GM23338 (cell line): ENCODE measurements at regions not wholly inside any gene's neighbourhood (a gene's known extent, or its start where the extent isn't known, plus 50 kb on each side); places are given as distances from the start of the nearest gene placed in this dataset.

ENCODE experiments used
- ATAC-seq: fragments of 200-7000 bp; cut with Tn5 transposase; 3 replicates; pipeline ENCODE4 v1.9.1; 2020
- DNase-seq: peaks from one replicate; pipeline ENCODE4 v3.0.0-alpha.2; 2015; ENCODE audit warnings: low spot score
- H2AFZ ChIP-seq: fragments of 200-600 bp; sonication (generic); 2 replicates; pipeline ENCODE4 v1.8.0; 2016; ENCODE audit warnings: antibody characterized with exemption, mild to moderate bottlenecking, moderate library complexity
- H3F3A ChIP-seq: fragments of 200-600 bp; sonication (generic); replicated peaks from 2 replicates; pipeline ENCODE4 v1.8.0; 2017; ENCODE audit warnings: antibody characterized with exemption, mixed run types, low read depth
- H3K27ac ChIP-seq: fragments of 200-600 bp; sonication (generic); 2 replicates; pipeline ENCODE4 v1.6.1; 2016; ENCODE audit warnings: low read depth
- H3K27me3 ChIP-seq: fragments of 200-600 bp; sonication (generic); 2 replicates; pipeline ENCODE4 v1.8.0; 2016; ENCODE audit warnings: mild to moderate bottlenecking, mixed run types, moderate library complexity; ENCODE audit not compliant: insufficient read depth
- H3K36me3 ChIP-seq: fragments of 200-600 bp; sonication (generic); 2 replicates; pipeline ENCODE4 v1.8.0; 2016; ENCODE audit warnings: mild to moderate bottlenecking; ENCODE audit not compliant: insufficient read depth
- H3K4me1 ChIP-seq: fragments of 200-600 bp; sonication (generic); 2 replicates; pipeline ENCODE4 v1.8.0; 2016; ENCODE audit warnings: mild to moderate bottlenecking, moderate library complexity; ENCODE audit not compliant: insufficient read depth
- H3K4me2 ChIP-seq: fragments of 200-600 bp; sonication (generic); 2 replicates; pipeline ENCODE4 v1.7.1; 2017; ENCODE audit warnings: mixed run types
- H3K4me3 ChIP-seq: fragments of 200-600 bp; sonication (generic); 2 replicates; pipeline ENCODE4 v1.6.1; 2016; ENCODE audit warnings: mixed run types
- H3K79me2 ChIP-seq: fragments of 200-600 bp; sonication (generic); replicated peaks from 2 replicates; pipeline ENCODE4 v1.8.0; 2017; ENCODE audit warnings: mild to moderate bottlenecking; ENCODE audit not compliant: insufficient read depth
- H3K9me2 ChIP-seq: fragments of 200-600 bp; sonication (generic); 2 replicates; pipeline ENCODE4 v1.8.0; 2017; ENCODE audit not compliant: insufficient read depth
- H4K20me1 ChIP-seq: fragments of 200-600 bp; sonication (generic); replicated peaks from 2 replicates; pipeline ENCODE4 v1.8.0; 2017; ENCODE audit warnings: mild to moderate bottlenecking; ENCODE audit not compliant: insufficient read depth
- H3K27ac Mint-ChIP-seq: 2 replicates; pipeline ENCODE4 v1.8.0; 2020; ENCODE audit warnings: inconsistent platforms, mild to moderate bottlenecking, moderate library complexity, mixed read lengths
- H3K27me3 Mint-ChIP-seq: 3 replicates; pipeline ENCODE4 v1.8.0; 2022; ENCODE audit warnings: low read depth, mild to moderate bottlenecking, moderate library complexity, mixed read lengths, inconsistent platforms; ENCODE audit not compliant: insufficient read depth, poor library complexity
- H3K36me3 Mint-ChIP-seq: 3 replicates; pipeline ENCODE4 v1.8.0; 2021; ENCODE audit warnings: low read depth, mild to moderate bottlenecking, inconsistent platforms, moderate library complexity, mixed read lengths
- H3K4me1 Mint-ChIP-seq: 3 replicates; pipeline ENCODE4 v1.8.0; 2020; ENCODE audit warnings: mild to moderate bottlenecking, inconsistent platforms, mixed read lengths
- H3K4me3 Mint-ChIP-seq: 3 replicates; pipeline ENCODE4 v1.8.0; 2021; ENCODE audit warnings: moderate library complexity, mild to moderate bottlenecking, inconsistent platforms, mixed read lengths
- H3K9me3 Mint-ChIP-seq: 3 replicates; pipeline ENCODE4 v1.8.0; 2020; ENCODE audit warnings: moderate library complexity, mild to moderate bottlenecking, inconsistent platforms, mixed read lengths
- CREB1 ChIP-seq: fragments of 250-450 bp; sonication (Bioruptor Pico); IDR thresholded peaks from 2 replicates; pipeline ENCODE4 v1.5.0; 2020; ENCODE audit warnings: low read depth, mild to moderate bottlenecking, moderate library complexity
- ETS1 ChIP-seq: IDR thresholded peaks from 2 replicates; pipeline ENCODE4 v1.6.1; 2016; ENCODE audit warnings: antibody characterized with exemption
- EZH2phosphoT487 ChIP-seq: fragments of 200-600 bp; sonication (generic); IDR thresholded peaks from one replicate; pipeline ENCODE4 v1.8.1; 2018; ENCODE audit warnings: antibody characterized with exemption; ENCODE audit not compliant: unreplicated experiment
- JUNB ChIP-seq: IDR thresholded peaks from one replicate; pipeline ENCODE4 v1.6.1; 2016; ENCODE audit warnings: antibody characterized with exemption; ENCODE audit not compliant: unreplicated experiment
- ZNF114 ChIP-seq: fragments of 250-450 bp; sonication (Bioruptor Pico); IDR thresholded peaks from 2 replicates; pipeline ENCODE4 v1.5.0; 2020; ENCODE audit warnings: mild to moderate bottlenecking, moderate library complexity
- ZNF331 ChIP-seq: fragments of 250-450 bp; sonication (Bioruptor Pico); IDR thresholded peaks from 2 replicates; pipeline ENCODE4 v1.5.0; 2020; ENCODE audit warnings: low read depth, mild to moderate bottlenecking, moderate library complexity
- TF ChIP-seq, protein P1 (sequence below): fragments of 250-450 bp; sonication (Bioruptor Pico); IDR thresholded peaks from 2 replicates; pipeline ENCODE4 v1.5.0; 2020; ENCODE audit warnings: mild to moderate bottlenecking, moderate library complexity
- TF ChIP-seq, protein P2 (sequence below), 2 experiments: fragments of 200-600 bp in 1 of 2; sonication (generic) in 1 of 2; conservative IDR thresholded peaks; 2 replicates each; pipeline versions ENCODE4 v1.5.1 to v1.6.1; 2016 to 2017; ENCODE audit warnings: antibody characterized with exemption in 2 of 2, low read depth in 2 of 2, mild to moderate bottlenecking in 2 of 2, moderate library complexity in 1 of 2

GRCh38 chr10:71044720-71045119, 156.4 kb upstream of the PCBD1 start:
- Mint-ChIP-seq H3K27ac (no peak overlapping the region), H3K4me1 (peaks cover 5% of the 10 kb centered on the region; the same call in 2 of the 3 replicates), H3K27me3 (peaks cover 6% of the 10 kb centered on the region), H3K36me3 (no peaks in the 10 kb centered on the region), H3K4me3 (no peak overlapping the region), H3K9me3 (no peaks in the 10 kb centered on the region)
- Histone ChIP-seq H4K20me1 (no peaks in the 10 kb centered on the region), H3K4me3 (no peak overlapping the region), H2AFZ (no peak overlapping the region; the same call in 1 of the 2 replicates), H3F3A (no peaks in the 10 kb centered on the region), H3K9me2 (no peaks in the 10 kb centered on the region), H3K27me3 (no peaks in the 10 kb centered on the region), H3K4me1 (no peaks in the 10 kb centered on the region), H3K4me2 (no peak overlapping the region), H3K27ac (no peak overlapping the region), H3K36me3 (no peaks in the 10 kb centered on the region), H3K79me2 (no peaks in the 10 kb centered on the region)
- no peak for ATAC-seq
- TF ChIP-seq JUNB (no peak), CREB1 (no peak), ZNF114 (CRISPR knock-in tag) (no peak), EZH2phosphoT487 (no peak)
- no peak for DNase-seq

DNA sequence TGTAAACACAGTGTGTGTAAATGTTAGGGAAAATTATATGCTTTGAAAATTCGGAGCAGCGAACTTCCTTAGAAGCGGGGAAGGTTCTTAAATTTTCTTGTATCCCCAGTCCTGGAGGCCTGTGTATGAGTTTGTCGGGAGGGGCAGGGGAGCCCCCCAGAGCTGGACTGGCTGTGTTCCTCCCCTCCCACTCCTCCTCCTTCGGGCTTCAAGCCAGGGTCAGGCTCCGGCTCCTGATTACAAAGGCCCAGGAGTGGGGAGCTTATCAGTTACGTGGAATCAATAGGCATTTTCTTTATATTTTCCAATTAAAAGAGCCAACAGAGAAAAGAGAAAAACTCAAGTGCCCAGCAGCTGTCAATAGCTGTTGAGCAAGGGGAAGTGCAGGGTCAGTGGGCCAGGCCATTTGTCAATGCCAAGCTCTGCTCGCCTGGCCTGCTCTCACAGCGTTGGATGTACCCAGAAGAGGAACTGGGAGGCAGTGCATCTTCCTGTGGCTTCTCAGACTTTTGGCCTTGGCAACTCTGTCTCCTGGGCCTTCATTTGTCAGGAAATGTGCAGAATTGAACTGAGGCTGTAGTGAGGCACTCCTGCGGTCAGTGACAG, 156.9 kb upstream of the PCBD1 start:
- TF ChIP-seq CREB1 = no peak
- TF ChIP-seq, protein P1, sequence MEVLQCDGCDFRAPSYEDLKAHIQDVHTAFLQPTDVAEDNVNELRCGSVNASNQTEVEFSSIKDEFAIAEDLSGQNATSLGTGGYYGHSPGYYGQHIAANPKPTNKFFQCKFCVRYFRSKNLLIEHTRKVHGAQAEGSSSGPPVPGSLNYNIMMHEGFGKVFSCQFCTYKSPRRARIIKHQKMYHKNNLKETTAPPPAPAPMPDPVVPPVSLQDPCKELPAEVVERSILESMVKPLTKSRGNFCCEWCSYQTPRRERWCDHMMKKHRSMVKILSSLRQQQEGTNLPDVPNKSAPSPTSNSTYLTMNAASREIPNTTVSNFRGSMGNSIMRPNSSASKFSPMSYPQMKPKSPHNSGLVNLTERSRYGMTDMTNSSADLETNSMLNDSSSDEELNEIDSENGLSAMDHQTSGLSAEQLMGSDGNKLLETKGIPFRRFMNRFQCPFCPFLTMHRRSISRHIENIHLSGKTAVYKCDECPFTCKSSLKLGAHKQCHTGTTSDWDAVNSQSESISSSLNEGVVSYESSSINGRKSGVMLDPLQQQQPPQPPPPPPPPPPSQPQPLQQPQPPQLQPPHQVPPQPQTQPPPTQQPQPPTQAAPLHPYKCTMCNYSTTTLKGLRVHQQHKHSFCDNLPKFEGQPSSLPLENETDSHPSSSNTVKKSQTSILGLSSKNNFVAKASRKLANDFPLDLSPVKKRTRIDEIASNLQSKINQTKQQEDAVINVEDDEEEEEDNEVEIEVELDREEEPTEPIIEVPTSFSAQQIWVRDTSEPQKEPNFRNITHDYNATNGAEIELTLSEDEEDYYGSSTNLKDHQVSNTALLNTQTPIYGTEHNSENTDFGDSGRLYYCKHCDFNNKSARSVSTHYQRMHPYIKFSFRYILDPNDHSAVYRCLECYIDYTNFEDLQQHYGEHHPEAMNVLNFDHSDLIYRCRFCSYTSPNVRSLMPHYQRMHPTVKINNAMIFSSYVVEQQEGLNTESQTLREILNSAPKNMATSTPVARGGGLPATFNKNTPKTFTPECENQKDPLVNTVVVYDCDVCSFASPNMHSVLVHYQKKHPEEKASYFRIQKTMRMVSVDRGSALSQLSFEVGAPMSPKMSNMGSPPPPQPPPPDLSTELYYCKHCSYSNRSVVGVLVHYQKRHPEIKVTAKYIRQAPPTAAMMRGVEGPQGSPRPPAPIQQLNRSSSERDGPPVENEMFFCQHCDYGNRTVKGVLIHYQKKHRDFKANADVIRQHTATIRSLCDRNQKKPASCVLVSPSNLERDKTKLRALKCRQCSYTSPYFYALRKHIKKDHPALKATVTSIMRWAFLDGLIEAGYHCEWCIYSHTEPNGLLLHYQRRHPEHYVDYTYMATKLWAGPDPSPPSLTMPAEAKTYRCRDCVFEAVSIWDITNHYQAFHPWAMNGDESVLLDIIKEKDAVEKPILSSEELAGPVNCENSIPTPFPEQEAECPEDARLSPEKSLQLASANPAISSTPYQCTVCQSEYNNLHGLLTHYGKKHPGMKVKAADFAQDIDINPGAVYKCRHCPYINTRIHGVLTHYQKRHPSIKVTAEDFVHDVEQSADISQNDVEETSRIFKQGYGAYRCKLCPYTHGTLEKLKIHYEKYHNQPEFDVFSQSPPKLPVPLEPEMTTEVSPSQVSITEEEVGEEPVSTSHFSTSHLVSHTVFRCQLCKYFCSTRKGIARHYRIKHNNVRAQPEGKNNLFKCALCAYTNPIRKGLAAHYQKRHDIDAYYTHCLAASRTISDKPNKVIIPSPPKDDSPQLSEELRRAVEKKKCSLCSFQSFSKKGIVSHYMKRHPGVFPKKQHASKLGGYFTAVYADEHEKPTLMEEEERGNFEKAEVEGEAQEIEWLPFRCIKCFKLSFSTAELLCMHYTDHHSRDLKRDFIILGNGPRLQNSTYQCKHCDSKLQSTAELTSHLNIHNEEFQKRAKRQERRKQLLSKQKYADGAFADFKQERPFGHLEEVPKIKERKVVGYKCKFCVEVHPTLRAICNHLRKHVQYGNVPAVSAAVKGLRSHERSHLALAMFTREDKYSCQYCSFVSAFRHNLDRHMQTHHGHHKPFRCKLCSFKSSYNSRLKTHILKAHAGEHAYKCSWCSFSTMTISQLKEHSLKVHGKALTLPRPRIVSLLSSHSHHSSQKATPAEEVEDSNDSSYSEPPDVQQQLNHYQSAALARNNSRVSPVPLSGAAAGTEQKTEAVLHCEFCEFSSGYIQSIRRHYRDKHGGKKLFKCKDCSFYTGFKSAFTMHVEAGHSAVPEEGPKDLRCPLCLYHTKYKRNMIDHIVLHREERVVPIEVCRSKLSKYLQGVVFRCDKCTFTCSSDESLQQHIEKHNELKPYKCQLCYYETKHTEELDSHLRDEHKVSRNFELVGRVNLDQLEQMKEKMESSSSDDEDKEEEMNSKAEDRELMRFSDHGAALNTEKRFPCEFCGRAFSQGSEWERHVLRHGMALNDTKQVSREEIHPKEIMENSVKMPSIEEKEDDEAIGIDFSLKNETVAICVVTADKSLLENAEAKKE (CRISPR knock-in tag) = no peak
- TF ChIP-seq ETS1 = no peak
- no peak for TF ChIP-seq ZNF331 (CRISPR knock-in tag)
- TF ChIP-seq, protein P2, sequence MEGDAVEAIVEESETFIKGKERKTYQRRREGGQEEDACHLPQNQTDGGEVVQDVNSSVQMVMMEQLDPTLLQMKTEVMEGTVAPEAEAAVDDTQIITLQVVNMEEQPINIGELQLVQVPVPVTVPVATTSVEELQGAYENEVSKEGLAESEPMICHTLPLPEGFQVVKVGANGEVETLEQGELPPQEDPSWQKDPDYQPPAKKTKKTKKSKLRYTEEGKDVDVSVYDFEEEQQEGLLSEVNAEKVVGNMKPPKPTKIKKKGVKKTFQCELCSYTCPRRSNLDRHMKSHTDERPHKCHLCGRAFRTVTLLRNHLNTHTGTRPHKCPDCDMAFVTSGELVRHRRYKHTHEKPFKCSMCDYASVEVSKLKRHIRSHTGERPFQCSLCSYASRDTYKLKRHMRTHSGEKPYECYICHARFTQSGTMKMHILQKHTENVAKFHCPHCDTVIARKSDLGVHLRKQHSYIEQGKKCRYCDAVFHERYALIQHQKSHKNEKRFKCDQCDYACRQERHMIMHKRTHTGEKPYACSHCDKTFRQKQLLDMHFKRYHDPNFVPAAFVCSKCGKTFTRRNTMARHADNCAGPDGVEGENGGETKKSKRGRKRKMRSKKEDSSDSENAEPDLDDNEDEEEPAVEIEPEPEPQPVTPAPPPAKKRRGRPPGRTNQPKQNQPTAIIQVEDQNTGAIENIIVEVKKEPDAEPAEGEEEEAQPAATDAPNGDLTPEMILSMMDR (conservative IDR thresholded peaks at IDR 0.05; ENCODE audit: low read depth in 2 of 2) = no peak
- ATAC-seq (no peak), DNase-seq (no peak)
- H3K4me2 ChIP-seq = no peak overlapping the region
- peaks cover 6% of the 10 kb centered on the region for H3K27me3 Mint-ChIP-seq
- no peaks in the 10 kb centered on the region for H3K9me2 ChIP-seq
- H3K79me2 ChIP-seq = no peaks in the 10 kb centered on the region
- no peak overlapping the region for H2AFZ ChIP-seq
- H4K20me1 ChIP-seq = no peaks in the 10 kb centered on the region
- H3K4me3 Mint-ChIP-seq = no peak overlapping the region
- H3K4me1 ChIP-seq = no peaks in the 10 kb centered on the region
- no peaks in the 10 kb centered on the region for H3K36me3 Mint-ChIP-seq
- peaks cover 5% of the 10 kb centered on the region; the same call in 2 of the 3 replicates for H3K4me1 Mint-ChIP-seq
- no peaks in the 10 kb centered on the region for H3K36me3 ChIP-seq
- no peak overlapping the region for H3K27ac ChIP-seq
- H3K27ac Mint-ChIP-seq = no peak overlapping the region
- no peaks in the 10 kb centered on the region for H3K9me3 Mint-ChIP-seq
- H3K27me3 ChIP-seq = no peaks in the 10 kb centered on the region
- H3K4me3 ChIP-seq = no peak overlapping the region
- no peaks in the 10 kb centered on the region for H3F3A ChIP-seq
